Fibroblast of lung (primary cell): ENCODE measurements at regions not wholly inside any gene's neighbourhood (a gene's known extent, or its start where the extent isn't known, plus 50 kb on each side); places are given as distances from the start of the nearest gene placed in this dataset.

Experiments
- DNase-seq, 2 donors: peaks; one replicate each; pipeline versions ENCODE4 v3.0.0 to v3.0.0-alpha.2; 2010; ENCODE audit warnings: low read depth in 2 of 2
- H2AFZ ChIP-seq: 2 replicates; pipeline ENCODE4 v1.5.1; 2012; ENCODE audit warnings: low read length, control low read depth, inconsistent platforms
- H3K27ac ChIP-seq: 2 replicates; pipeline ENCODE4 v1.5.1; 2011; ENCODE audit warnings: low read length, control low read depth; ENCODE audit not compliant: insufficient read depth
- H3K27me3 ChIP-seq: 2 replicates; pipeline ENCODE4 v1.5.1; 2011; ENCODE audit warnings: mild to moderate bottlenecking, low read length; ENCODE audit not compliant: control insufficient read depth, insufficient read depth
- H3K36me3 ChIP-seq: 2 replicates; pipeline ENCODE4 v1.5.1; 2011; ENCODE audit warnings: low read length; ENCODE audit not compliant: control insufficient read depth, insufficient read depth
- H3K4me1 ChIP-seq: 2 replicates; pipeline ENCODE4 v1.5.1; 2011; ENCODE audit warnings: low read length; ENCODE audit not compliant: control insufficient read depth, insufficient read depth; ENCODE audit errors: extremely low read depth
- H3K4me2 ChIP-seq: 2 replicates; pipeline ENCODE4 v1.5.1; 2011; ENCODE audit warnings: low read length, control low read depth; ENCODE audit not compliant: insufficient read depth; ENCODE audit errors: extremely low read depth
- H3K4me3 ChIP-seq, 4 experiments: fragments of 200-600 bp in 1 of 4; sonication (generic) in 1 of 4; replicated peaks in 1 of 4; 2 replicates each; pipeline ENCODE4 v1.5.1; 2011 to 2016; ENCODE audit warnings: low read length in 4 of 4, low read depth in 3 of 4, mild to moderate bottlenecking in 3 of 4, control low read depth in 2 of 4, inconsistent platforms in 1 of 4, mixed read lengths in 1 of 4; ENCODE audit not compliant: insufficient read depth in 1 of 4; ENCODE audit errors: control extremely low read depth in 1 of 4
- H3K79me2 ChIP-seq: 2 replicates; pipeline ENCODE4 v1.5.1; 2012; ENCODE audit warnings: mild to moderate bottlenecking, low read length, inconsistent platforms; ENCODE audit not compliant: control insufficient read depth, insufficient read depth
- H3K9ac ChIP-seq: 2 replicates; pipeline ENCODE4 v1.5.1; 2011; ENCODE audit warnings: mild to moderate bottlenecking, low read length, control low read depth; ENCODE audit not compliant: insufficient read depth
- H3K9me3 ChIP-seq: 2 replicates; pipeline ENCODE4 v1.5.1; 2012; ENCODE audit warnings: low read depth, low read length; ENCODE audit not compliant: control insufficient read depth, insufficient read depth
- H4K20me1 ChIP-seq: 2 replicates; pipeline ENCODE4 v1.5.1; 2011; ENCODE audit warnings: low read length; ENCODE audit not compliant: control insufficient read depth, insufficient read depth; ENCODE audit errors: extremely low read depth
- CTCF ChIP-seq, 2 donors: IDR thresholded peaks in 1 of 2; conservative IDR thresholded peaks in 1 of 2; 1 replicate in 1 of 2; 2 replicates in 1 of 2; pipeline ENCODE4 v1.5.1; 2011 to 2012; ENCODE audit warnings: low read length in 2 of 2, control low read depth in 1 of 2, inconsistent platforms in 1 of 2, low read depth in 1 of 2, mild to moderate bottlenecking in 1 of 2
- EZH2 ChIP-seq: IDR thresholded peaks from 2 replicates; pipeline ENCODE4 v1.5.1; 2012; ENCODE audit warnings: low read length, control low read depth, mild to moderate bottlenecking; ENCODE audit errors: missing control alignments

- TF ChIP-seq CTCF (conservative IDR thresholded peaks at IDR 0.05 in 1 of 2, IDR thresholded peaks at IDR 0.05 in 1 of 2; ENCODE audit: low read depth in 1 of 2, low read length in 2 of 2): no peak
- no peak for TF ChIP-seq EZH2
- H3K79me2 ChIP-seq: no peaks in the 10 kb centered on the region
- no peak overlapping the region for H3K27ac ChIP-seq
- H3K4me3 ChIP-seq: no peak overlapping the region
- no peaks in the 10 kb centered on the region for H3K9me3 ChIP-seq
- no peaks in the 10 kb centered on the region for H3K27me3 ChIP-seq
- no peaks in the 10 kb centered on the region for H4K20me1 ChIP-seq
- no peaks in the 10 kb centered on the region for H3K4me1 ChIP-seq
- H2AFZ ChIP-seq: no peak overlapping the region
- peak; percentile 11 to 79 for DNase-seq
- no peak overlapping the region for H3K4me2 ChIP-seq
- H3K36me3 ChIP-seq: no peaks in the 10 kb centered on the region
- no peak overlapping the region for H3K9ac ChIP-seq
Measured at GRCh38 chr1:186763107-186763506, 65.6 kb upstream of the PLA2G4A start.

GRCh38 chr1:186762653-186763052 is 66.1 kb upstream of the PLA2G4A start:
- H3K9ac ChIP-seq: no peak overlapping the region

GRCh38 chr1:186761358-186761757 is 67.4 kb upstream of the PLA2G4A start:
- Histone ChIP-seq H3K4me2 (no peak overlapping the region), H3K4me1 (no peaks in the 10 kb centered on the region), H3K27me3 (no peaks in the 10 kb centered on the region), H4K20me1 (no peaks in the 10 kb centered on the region), H2AFZ (no peak overlapping the region), H3K9ac (no peak overlapping the region), H3K36me3 (no peaks in the 10 kb centered on the region), H3K9me3 (no peaks in the 10 kb centered on the region), H3K27ac (no peak overlapping the region), H3K79me2 (no peaks in the 10 kb centered on the region), H3K4me3 (no peak overlapping the region)
- DNase-seq: no peak
- no peak for TF ChIP-seq EZH2
- TF ChIP-seq CTCF (conservative IDR thresholded peaks at IDR 0.05 in 1 of 2, IDR thresholded peaks at IDR 0.05 in 1 of 2; ENCODE audit: low read depth in 1 of 2, low read length in 2 of 2): no peak

More at GRCh38 chr1:186762653-186763052, 66.1 kb upstream of the PLA2G4A start:
- H4K20me1 ChIP-seq: no peaks in the 10 kb centered on the region
- no peak overlapping the region for H3K4me3 ChIP-seq
- H3K4me2 ChIP-seq: no peak overlapping the region
- H3K36me3 ChIP-seq: no peaks in the 10 kb centered on the region
- H3K27me3 ChIP-seq: no peaks in the 10 kb centered on the region
- H3K4me1 ChIP-seq: no peaks in the 10 kb centered on the region
- no peaks in the 10 kb centered on the region for H3K9me3 ChIP-seq
- H2AFZ ChIP-seq: no peak overlapping the region
- H3K79me2 ChIP-seq: no peaks in the 10 kb centered on the region
- peak in 1 of 2 donors; percentile 8 for DNase-seq
- no peak for TF ChIP-seq EZH2
- TF ChIP-seq CTCF (conservative IDR thresholded peaks at IDR 0.05 in 1 of 2, IDR thresholded peaks at IDR 0.05 in 1 of 2; ENCODE audit: low read depth in 1 of 2, low read length in 2 of 2): no peak
- H3K27ac ChIP-seq: no peak overlapping the region
